ENCODE measurements at regions not wholly inside any gene's neighbourhood (a gene's known extent, or its start where the extent isn't known, plus 50 kb on each side); places are given as distances from the start of the nearest gene placed in this dataset.

GRCh38 chr15:35198197-35198596, 113.1 kb upstream of the NANOGP8 start:
- no peak for TF ChIP-seq CTCF (IDR thresholded peaks at IDR 0.05; ENCODE audit: borderline replicate concordance, extremely low read depth, low read length, poor library complexity, severe bottlenecking)
- no peak for TF ChIP-seq EZH2 (IDR thresholded peaks at IDR 0.05; ENCODE audit: borderline replicate concordance, low read depth, low read length, severe bottlenecking)
